Endothelial cell of umbilical vein (primary cell): ENCODE measurements at regions not wholly inside any gene's neighbourhood (a gene's known extent, or its start where the extent isn't known, plus 50 kb on each side); places are given as distances from the start of the nearest gene placed in this dataset.

Experiments used
- BruUV-seq: library from RNA; stranded (reverse); fragments of 400-500 nt; replicated peaks from 2 replicates; lab custom pipeline; 2021; lab: Mats Ljungman, UMichigan
- CTCF ChIA-PET: fragments of 300-600, 350-600 bp; sonication (Branson Sonifier 250); formaldehyde crosslinking; loops from one replicate; lab custom pipeline; 2021; ENCODE audit warnings: antibody characterized with exemption, inconsistent platforms; lab: Charles Lee
- POLR2A ChIA-PET: fragments of 300-600, 350-600 bp; sonication (Branson Sonifier 250); formaldehyde crosslinking; loops from one replicate; lab custom pipeline; 2021; ENCODE audit warnings: antibody characterized with exemption, inconsistent platforms; lab: Charles Lee
- DNase-seq: peaks from one replicate; pipeline ENCODE4 v3.0.0-alpha.2; 2011; ENCODE audit warnings: low read depth, low spot score
- FAIRE-seq: peaks from 2 replicates; lab custom pipeline; 2011; peaks lifted over from hg19 to GRCh38; lab: Jason Lieb, UNC
- H2AFZ ChIP-seq: 2 replicates; pipeline ENCODE4 v1.6.0; 2012; ENCODE audit warnings: low read depth, low read length, control low read depth, inconsistent platforms
- H3K27ac ChIP-seq: 2 replicates; pipeline ENCODE4 v1.5.1; 2011; ENCODE audit warnings: low read depth, mild to moderate bottlenecking, control low read depth, low read length, moderate library complexity; ENCODE audit not compliant: insufficient read depth
- H3K27me3 ChIP-seq, 2 experiments: 2 replicates each; pipeline versions ENCODE4 v1.6.0 to v1.6.1; 2011; ENCODE audit warnings: low read length in 2 of 2, mixed read lengths in 1 of 2; ENCODE audit not compliant: control insufficient read depth in 2 of 2, insufficient read depth in 2 of 2
- H3K36me3 ChIP-seq, 2 experiments: 2 replicates in 1 of 2; 3 replicates in 1 of 2; pipeline ENCODE4 v1.5.1; 2011; ENCODE audit warnings: low read length in 2 of 2, mild to moderate bottlenecking in 1 of 2, moderate library complexity in 1 of 2; ENCODE audit not compliant: control insufficient read depth in 2 of 2, insufficient read depth in 2 of 2; ENCODE audit errors: extremely low read depth in 1 of 2
- H3K4me1 ChIP-seq: 3 replicates; pipeline ENCODE4 v1.5.1; 2011; ENCODE audit warnings: mild to moderate bottlenecking, low read length; ENCODE audit not compliant: control insufficient read depth, insufficient read depth; ENCODE audit errors: extremely low read depth
- H3K4me2 ChIP-seq: 2 replicates; pipeline ENCODE4 v1.6.1; 2011; ENCODE audit warnings: low read length, control low read depth, mixed read lengths; ENCODE audit not compliant: insufficient read depth
- H3K4me3 ChIP-seq, 3 experiments: fragments of 200-600 bp in 1 of 3; sonication (generic), shearing (Covaris generic) in 1 of 3; replicated peaks in 1 of 3; 2 replicates each; pipeline ENCODE4 v1.5.1; 2011 to 2016; ENCODE audit warnings: control low read depth in 3 of 3, low read length in 3 of 3, mild to moderate bottlenecking in 2 of 3, inconsistent platforms in 1 of 3, low read depth in 1 of 3, moderate library complexity in 1 of 3; ENCODE audit not compliant: insufficient read depth in 1 of 3
- H3K79me2 ChIP-seq: 2 replicates; pipeline ENCODE4 v1.6.0; 2012; ENCODE audit warnings: low read length, inconsistent platforms; ENCODE audit not compliant: control insufficient read depth, insufficient read depth
- H3K9ac ChIP-seq: replicated peaks from 2 replicates; pipeline ENCODE3; 2011; ENCODE audit warnings: low read length, control low read depth; ENCODE audit not compliant: insufficient read depth; ENCODE audit errors: extremely low read depth
- H3K9me1 ChIP-seq: replicated peaks from 3 replicates; pipeline ENCODE4 v1.6.0; 2011; ENCODE audit warnings: mild to moderate bottlenecking, low read length; ENCODE audit not compliant: control insufficient read depth, insufficient read depth; ENCODE audit errors: extremely low read depth
- H3K9me3 ChIP-seq: replicated peaks from 2 replicates; pipeline ENCODE4 v1.5.1; 2012; ENCODE audit warnings: low read length, inconsistent platforms; ENCODE audit not compliant: control insufficient read depth, insufficient read depth
- H4K20me1 ChIP-seq: replicated peaks from 2 replicates; pipeline ENCODE3; 2011; ENCODE audit warnings: mild to moderate bottlenecking, low read length; ENCODE audit not compliant: control insufficient read depth, insufficient read depth; ENCODE audit errors: extremely low read depth
- CTCF ChIP-seq, 2 donors: IDR thresholded peaks; 1 replicate in 1 of 2; 2 replicates in 1 of 2; pipeline ENCODE4 v1.5.1; 2011; ENCODE audit warnings: low read length in 2 of 2, mild to moderate bottlenecking in 2 of 2, moderate library complexity in 2 of 2, control low read depth in 1 of 2, inconsistent platforms in 1 of 2, low read depth in 1 of 2; ENCODE audit not compliant: insufficient read depth in 1 of 2; ENCODE audit errors: extremely low read depth in 1 of 2
- EZH2 ChIP-seq: IDR thresholded peaks from 2 replicates; pipeline ENCODE4 v1.6.1; 2012; ENCODE audit warnings: borderline replicate concordance, low read depth, mild to moderate bottlenecking, moderate library complexity, low read length, inconsistent platforms; ENCODE audit not compliant: severe bottlenecking
- FOS ChIP-seq: IDR thresholded peaks from 2 replicates; pipeline ENCODE4 v1.6.1; 2011; ENCODE audit warnings: mild to moderate bottlenecking, low read length, moderate library complexity, borderline replicate concordance; ENCODE audit not compliant: insufficient read depth
- GATA2 ChIP-seq: IDR thresholded peaks from 2 replicates; pipeline ENCODE4 v1.7.0; 2011; ENCODE audit warnings: low read depth, mild to moderate bottlenecking, moderate library complexity, mixed read lengths, low read length; ENCODE audit not compliant: insufficient read length, insufficient read depth
- JUN ChIP-seq: IDR thresholded peaks from 2 replicates; pipeline ENCODE4 v1.6.1; 2011; ENCODE audit warnings: borderline replicate concordance, low read depth; ENCODE audit not compliant: insufficient read length, insufficient read depth
- MAX ChIP-seq: IDR thresholded peaks from 2 replicates; pipeline ENCODE4 v1.6.1; 2011; ENCODE audit not compliant: insufficient read depth, insufficient read length
- MYC ChIP-seq: IDR thresholded peaks from one replicate; pipeline ENCODE4 v1.6.1; 2011; ENCODE audit warnings: mild to moderate bottlenecking, low read depth, low read length
- POLR2A ChIP-seq: IDR thresholded peaks from 2 replicates; pipeline ENCODE4 v1.6.1; 2012; ENCODE audit warnings: low read depth, mild to moderate bottlenecking, control low read depth, low read length
- POLR2AphosphoS5 ChIP-seq: IDR thresholded peaks from 2 replicates; pipeline ENCODE4 v1.6.1; 2012; ENCODE audit warnings: low read depth, mild to moderate bottlenecking, control low read depth, low read length, moderate library complexity; ENCODE audit not compliant: insufficient read depth
- dilution Hi-C: fragments of 300-500 bp; cut with MboI; formaldehyde crosslinking; loops from one replicate; pipeline ENCODE4 v1.15.0; 2019; ENCODE audit warnings: low sequenced_read_pairs; ENCODE audit not compliant: extremely low pct_ligation_motif_present
- intact Hi-C: fragments of 100-400 bp; cut with micrococcal nuclease; formaldehyde crosslinking; loops from one replicate; pipeline ENCODE4 v1.10.0; 2022

- Histone ChIP-seq H3K9me1 (no peaks in the 10 kb centered on the region), H3K36me3 (no peaks in the 10 kb centered on the region), H3K27ac (no peak overlapping the region), H3K27me3 (no peaks in the 10 kb centered on the region), H3K4me2 (no peak overlapping the region), H3K9me3 (no peaks in the 10 kb centered on the region), H3K4me1 (no peaks in the 10 kb centered on the region), H3K4me3 (no peak overlapping the region), H4K20me1 (no peaks in the 10 kb centered on the region), H3K79me2 (no peaks in the 10 kb centered on the region), H3K9ac (no peak overlapping the region), H2AFZ (no peak overlapping the region)
- POLR2A ChIA-PET, result no interaction called here
- FAIRE-seq (no peak), DNase-seq (no peak)
- CTCF ChIA-PET, result no interaction called here
- no TSS peak for BruUV-seq
- dilution Hi-C loops (no loop called here), intact Hi-C loops (no loop called here)
- TF ChIP-seq POLR2A (no peak), FOS (no peak), GATA2 (no peak), JUN (no peak), MYC (no peak), EZH2 (no peak), CTCF (IDR thresholded peaks at IDR 0.05; ENCODE audit: extremely low read depth in 1 of 2, insufficient read depth in 1 of 2, low read depth in 1 of 2, low read length in 2 of 2) (no peak), POLR2AphosphoS5 (no peak), MAX (no peak)
These were observed 1079.3 kb upstream of the LRRTM3 start for GRCh38 chr10:65846541-65846940.
